NCI-H1048 (cell line): ENCODE measurements at regions not wholly inside any gene's neighbourhood (a gene's known extent, or its start where the extent isn't known, plus 50 kb on each side); places are given as distances from the start of the nearest gene placed in this dataset.

Experiments
- DNase-seq: peaks from one replicate; lab custom pipeline; 2025; lab: John Stamatoyannopoulos, UW

DNA sequence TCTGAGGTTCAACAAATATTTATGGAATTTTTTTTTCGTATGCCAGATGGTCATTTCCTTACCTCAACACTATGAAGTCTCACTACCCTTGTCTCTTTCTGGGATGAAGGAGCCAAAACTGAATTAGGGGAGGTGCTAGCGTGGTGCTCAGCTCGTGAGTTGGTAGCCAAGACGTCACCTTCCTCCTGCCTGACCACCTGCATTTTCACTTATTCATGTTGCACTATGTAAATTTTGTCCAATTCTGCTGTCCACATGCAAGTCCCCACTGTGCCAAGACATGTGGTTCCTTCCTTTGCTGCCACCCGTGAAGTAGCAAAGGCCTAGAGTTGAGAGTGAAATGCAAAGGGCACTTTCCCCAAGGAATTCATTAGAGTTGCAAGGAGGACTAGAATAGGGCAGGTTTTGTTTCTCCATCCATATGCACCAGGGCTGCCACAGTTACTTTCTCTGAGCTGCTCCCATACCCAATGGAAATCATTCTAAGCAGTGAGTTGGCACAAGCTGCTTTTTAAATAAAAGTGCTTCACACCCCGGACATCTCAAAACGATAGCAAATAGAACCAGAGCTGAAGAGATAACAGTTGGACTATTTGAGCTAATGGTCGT is 591.3 kb upstream of the NOX3 start:
- DNase-seq: no peak

GRCh38 chr6:156046268-156046665 is 590.6 kb upstream of the NOX3 start:
- DNase-seq: no peak

DNA sequence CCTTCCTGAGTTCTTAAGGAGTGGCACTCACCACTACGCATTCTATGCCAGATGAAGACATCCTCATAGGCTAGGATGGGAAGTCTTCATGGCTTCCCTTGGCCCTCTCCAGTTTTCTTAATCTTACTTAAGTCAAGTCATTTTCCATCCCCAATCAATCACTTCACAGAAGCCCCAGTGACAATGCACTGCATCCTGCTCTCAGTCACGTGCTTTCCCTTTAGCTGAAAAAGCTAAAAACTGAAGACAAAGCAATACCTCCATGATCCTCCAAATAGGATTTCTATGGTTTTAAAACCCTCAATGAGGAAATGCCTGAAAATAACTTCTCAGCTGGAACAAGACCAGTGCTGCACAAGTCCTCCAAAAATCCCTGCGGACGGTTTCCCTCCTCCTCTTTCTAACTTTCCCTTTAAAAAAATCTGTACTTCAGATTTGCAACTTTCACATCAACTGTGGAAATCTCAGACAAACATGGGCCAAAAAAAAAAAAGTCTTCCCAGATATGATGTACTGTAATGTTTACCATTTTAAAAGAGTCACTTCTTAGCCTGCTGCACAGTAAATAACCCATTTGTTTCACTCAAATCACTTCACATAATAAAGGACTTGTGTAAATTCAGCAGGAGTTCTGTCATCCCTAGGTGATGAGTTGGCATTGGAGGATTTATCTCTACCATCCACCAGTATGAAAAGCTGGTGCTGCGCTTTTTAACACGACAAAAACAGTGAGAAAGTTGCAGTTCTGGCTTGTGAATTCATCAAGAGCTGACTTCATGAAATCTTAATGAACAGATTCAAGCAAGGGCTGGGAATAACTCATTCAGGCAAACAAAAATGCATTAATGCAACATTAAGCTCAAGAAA is 590.0 kb upstream of the NOX3 start:
- DNase-seq: no peak

DNA sequence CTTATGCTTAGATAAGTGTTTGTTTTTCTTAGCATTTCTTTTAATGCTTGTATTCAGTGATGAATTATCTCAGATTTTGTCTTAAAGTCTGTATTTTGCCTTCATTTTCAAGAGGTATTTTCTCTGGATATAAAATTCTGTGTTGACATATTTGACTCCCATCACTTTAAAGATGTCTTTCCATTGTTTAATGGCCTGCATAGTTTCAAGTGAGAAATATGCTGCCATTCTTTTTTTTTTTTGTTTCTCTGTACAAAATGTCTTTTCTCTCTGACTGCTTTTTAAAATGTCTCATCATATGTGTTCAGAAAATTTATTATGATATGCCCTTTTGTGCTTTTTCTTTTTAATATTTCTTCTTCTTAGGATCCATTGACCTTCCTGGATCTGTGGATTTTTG is 578.0 kb upstream of the NOX3 start:
- DNase-seq: no peak

DNA sequence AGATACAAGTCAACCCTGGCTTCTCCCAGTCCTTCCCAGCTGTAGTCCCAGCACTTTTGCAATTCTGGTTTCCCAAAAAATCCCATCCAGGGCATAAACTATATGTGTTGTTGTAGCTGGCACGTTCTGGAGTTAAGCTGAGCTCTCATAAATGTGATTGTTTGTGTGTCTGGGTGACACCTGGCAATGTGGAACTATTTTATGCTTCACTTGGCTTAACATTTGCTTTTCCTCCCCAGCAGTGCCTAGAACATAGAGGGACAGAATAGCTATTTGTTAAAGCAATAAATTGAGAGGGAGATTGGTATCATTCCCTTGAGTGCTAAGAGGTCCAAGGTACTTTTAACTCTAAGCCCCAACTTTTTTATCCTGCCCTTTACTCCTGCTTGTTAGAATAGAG is 575.9 kb upstream of the NOX3 start:
- no peak for DNase-seq

- no peak for DNase-seq
Observed at GRCh38 chr6:156030053-156030452, 574.4 kb upstream of the NOX3 start.

DNA sequence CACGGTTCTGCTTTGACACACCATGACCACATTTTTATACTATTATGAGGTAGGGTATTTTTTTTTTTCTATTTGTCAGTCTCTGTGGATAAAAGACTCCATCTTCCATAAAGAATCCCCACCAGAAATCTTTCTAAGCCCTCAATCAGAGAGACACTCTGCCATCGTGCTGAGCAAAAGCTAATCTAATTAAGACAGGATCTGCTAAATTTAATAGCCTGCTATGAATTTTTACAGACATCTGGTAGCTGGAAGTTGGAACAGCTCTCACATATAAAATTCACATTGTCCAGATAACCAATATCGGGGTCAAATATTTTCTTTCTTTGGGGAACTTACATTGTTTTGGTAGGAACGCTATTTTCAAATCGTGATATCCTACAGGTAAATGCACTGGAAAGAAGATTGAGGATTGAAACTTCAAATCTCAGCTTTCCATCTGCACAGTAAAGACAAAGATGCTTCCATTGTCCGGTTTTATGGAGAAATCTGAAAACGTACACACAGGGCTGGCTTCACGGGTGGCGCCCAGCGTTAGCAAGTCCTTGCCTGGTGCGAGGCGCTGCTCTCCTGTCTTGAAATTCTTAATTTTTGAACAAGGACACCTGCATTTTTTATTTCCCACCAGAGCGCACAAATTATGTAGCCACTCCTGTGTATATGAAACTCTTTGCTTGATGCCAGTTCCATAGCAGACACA is 573.8 kb upstream of the NOX3 start:
- DNase-seq: no peak

GRCh38 chr6:156028335-156029131 is 572.9 kb upstream of the NOX3 start:
- no peak for DNase-seq

- DNase-seq: no peak
Observed at GRCh38 chr6:156027248-156027626, 571.6 kb upstream of the NOX3 start.

- no peak for DNase-seq
Observed at GRCh38 chr6:156026486-156027247, 571.0 kb upstream of the NOX3 start.

GRCh38 chr6:156024339-156024738 is 568.7 kb upstream of the NOX3 start:
- DNase-seq: no peak

- DNase-seq: no peak
Observed at GRCh38 chr6:156021746-156022396, 566.2 kb upstream of the NOX3 start.

DNA sequence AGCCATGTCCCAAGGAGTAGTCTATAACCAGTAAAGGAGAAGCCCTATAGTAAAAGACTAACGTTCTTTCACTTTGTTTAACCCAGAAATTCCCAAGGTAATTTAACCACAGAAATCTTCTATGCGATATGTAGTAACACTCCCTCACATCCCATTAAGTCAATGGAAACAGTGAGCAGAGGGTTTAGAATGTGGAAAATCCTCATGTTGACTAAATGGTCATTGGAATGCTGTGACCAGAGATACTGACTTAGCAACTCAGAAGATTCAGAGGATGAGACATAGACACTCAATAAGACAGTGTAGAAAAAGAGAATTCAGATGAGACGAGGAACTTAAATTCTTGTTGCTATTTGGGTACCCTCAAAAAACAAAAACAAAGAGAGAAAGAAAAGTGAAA is 562.2 kb upstream of the NOX3 start:
- no peak for DNase-seq

- no peak for DNase-seq
Observed at GRCh38 chr6:156016186-156016976, 560.7 kb upstream of the NOX3 start.

GRCh38 chr6:156013155-156013554 is 557.5 kb upstream of the NOX3 start:
- no peak for DNase-seq

DNA sequence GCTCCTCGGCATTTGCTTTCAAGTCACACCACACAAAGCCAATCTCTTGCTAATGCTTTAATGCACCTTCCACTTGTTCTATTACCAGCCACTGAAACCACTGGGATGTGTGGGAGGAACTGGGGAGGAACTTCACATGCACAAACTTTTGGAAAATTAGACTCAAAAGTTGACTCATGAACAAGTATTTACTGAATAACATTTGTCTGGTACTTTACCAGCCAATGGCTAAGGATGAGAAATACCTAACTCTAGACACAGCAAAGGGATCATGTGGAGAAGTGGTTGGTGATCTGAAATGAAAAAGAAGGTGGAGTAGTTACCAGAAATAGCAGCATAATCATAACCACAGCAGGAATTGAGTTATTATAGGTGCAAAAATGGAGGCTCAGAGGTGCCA is 554.0 kb upstream of the NOX3 start:
- DNase-seq: no peak

DNA sequence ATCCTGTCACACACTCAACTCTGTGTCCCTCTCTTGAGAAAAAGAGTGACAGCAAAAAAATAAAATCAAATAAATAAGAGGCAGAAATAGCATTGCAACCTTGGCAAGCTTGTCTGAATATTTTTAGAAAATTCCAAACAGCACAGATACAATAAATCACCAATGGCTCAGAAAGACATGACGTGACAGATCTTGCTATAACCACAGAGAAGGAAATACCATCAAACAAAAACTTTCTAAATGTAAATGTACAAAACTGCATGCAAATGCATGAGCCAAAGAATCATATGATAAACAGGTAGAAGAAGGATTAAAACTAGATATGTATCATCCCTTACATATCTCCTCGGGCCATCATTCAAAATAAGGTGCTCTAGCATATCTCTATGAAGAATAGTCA is 549.2 kb upstream of the NOX3 start:
- no peak for DNase-seq

DNA sequence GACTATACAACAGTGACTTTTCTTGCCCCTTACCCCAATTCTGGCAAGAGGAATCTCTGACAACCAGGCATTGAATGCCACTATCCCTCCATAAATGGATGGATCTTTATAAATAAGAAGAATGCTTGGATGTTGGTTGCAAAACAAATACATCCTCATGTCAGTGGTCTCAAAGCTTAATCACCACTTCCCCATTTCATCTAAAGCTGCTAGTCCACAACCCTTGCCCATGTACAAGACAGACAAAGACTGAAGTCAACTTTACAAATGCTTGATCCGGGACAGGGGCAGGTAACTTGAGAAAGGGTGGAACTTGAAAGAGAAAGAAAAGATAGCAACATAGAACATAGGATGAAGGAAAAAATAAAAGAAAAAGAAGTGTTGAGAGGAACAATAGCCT is 540.5 kb upstream of the NOX3 start:
- no peak for DNase-seq

- DNase-seq: no peak
Observed at GRCh38 chr6:155995281-155995680, 539.6 kb upstream of the NOX3 start.

- no peak for DNase-seq
Observed at GRCh38 chr6:155994086-155994485, 538.4 kb upstream of the NOX3 start.
